H1 (cell line): ENCODE measurements at regions not wholly inside any gene's neighbourhood (a gene's known extent, or its start where the extent isn't known, plus 50 kb on each side); places are given as distances from the start of the nearest gene placed in this dataset.

Experiments
- EGR1 ChIP-seq: IDR thresholded peaks from 2 replicates; pipeline ENCODE4 v1.6.1; 2011; ENCODE audit warnings: low read depth, low read length, borderline replicate concordance
- KDM5A ChIP-seq: fragments of 200-600 bp; IDR thresholded peaks from 2 replicates; pipeline ENCODE4 v1.7.1; 2012; ENCODE audit warnings: mild to moderate bottlenecking, low read length, inconsistent platforms, mixed read lengths
- SAP30 ChIP-seq: fragments of 300-600 bp; sonication (generic); IDR thresholded peaks from 2 replicates; pipeline ENCODE4 v1.7.1; 2012; ENCODE audit warnings: low read length, moderate library complexity, mild to moderate bottlenecking, inconsistent platforms; ENCODE audit not compliant: insufficient read depth, insufficient replicate concordance
- ZNF274 ChIP-seq: IDR thresholded peaks from 2 replicates; pipeline ENCODE4 v1.7.0; 2012; ENCODE audit warnings: low read length, borderline replicate concordance; ENCODE audit errors: extremely low read depth
- TF ChIP-seq, protein P1 (sequence below): IDR thresholded peaks from 2 replicates; pipeline ENCODE4 v1.6.1; 2011; ENCODE audit warnings: low read depth, mild to moderate bottlenecking, low read length; ENCODE audit not compliant: insufficient read depth

DNA sequence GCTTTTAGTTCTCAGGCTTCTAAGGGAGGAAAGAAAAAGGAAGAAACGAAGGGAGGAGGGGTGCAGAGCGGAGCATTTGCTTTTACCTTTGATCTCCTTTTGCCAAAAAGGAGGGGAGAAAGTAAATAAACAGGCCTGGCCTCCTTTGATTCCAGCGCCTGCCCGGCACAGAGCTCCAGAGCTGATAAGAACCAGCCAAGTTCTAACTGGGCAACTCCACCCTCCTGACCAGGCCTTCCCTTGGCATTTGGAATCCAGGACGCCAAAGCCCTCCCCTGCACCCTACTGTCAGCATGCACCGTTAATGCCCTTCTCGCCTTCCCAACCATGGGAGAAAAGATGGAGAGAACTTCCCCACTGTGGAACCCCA lies 120.8 kb upstream of the PTPN1 start (continued):
- TF ChIP-seq SAP30, result no peak
- no peak for TF ChIP-seq EGR1
- TF ChIP-seq ZNF274, result no peak
- TF ChIP-seq, protein P1, sequence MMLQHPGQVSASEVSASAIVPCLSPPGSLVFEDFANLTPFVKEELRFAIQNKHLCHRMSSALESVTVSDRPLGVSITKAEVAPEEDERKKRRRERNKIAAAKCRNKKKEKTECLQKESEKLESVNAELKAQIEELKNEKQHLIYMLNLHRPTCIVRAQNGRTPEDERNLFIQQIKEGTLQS, result no peak
- no peak for TF ChIP-seq KDM5A
- TF ChIP-seq, all 59 proteins: peak for 0
